Nephron progenitor cell (in vitro differentiated cells): ENCODE measurements at regions not wholly inside any gene's neighbourhood (a gene's known extent, or its start where the extent isn't known, plus 50 kb on each side); places are given as distances from the start of the nearest gene placed in this dataset.

Experiments used
- DNase-seq: peaks from one replicate; pipeline ENCODE4 v3.0.0; 2021
- H3K27ac Mint-ChIP-seq: 2 replicates; pipeline ENCODE4 v1.8.0; 2021; ENCODE audit warnings: mild to moderate bottlenecking, moderate library complexity, mixed read lengths
- H3K27me3 Mint-ChIP-seq: 2 replicates; pipeline ENCODE4 v1.8.0; 2021; ENCODE audit warnings: mild to moderate bottlenecking, low read depth, mixed read lengths; ENCODE audit not compliant: poor library complexity
- H3K36me3 Mint-ChIP-seq: 2 replicates; pipeline ENCODE4 v1.8.0; 2021; ENCODE audit warnings: low read depth, mixed read lengths
- H3K4me1 Mint-ChIP-seq: 2 replicates; pipeline ENCODE4 v1.8.0; 2021; ENCODE audit warnings: mixed read lengths
- H3K4me3 Mint-ChIP-seq: 2 replicates; pipeline ENCODE4 v1.8.0; 2021; ENCODE audit warnings: mild to moderate bottlenecking, moderate library complexity, mixed read lengths
- H3K9me3 Mint-ChIP-seq: 2 replicates; pipeline ENCODE4 v1.8.0; 2021; ENCODE audit warnings: mild to moderate bottlenecking, moderate library complexity, mixed read lengths
- CTCF ChIP-seq: fragments of 200-600 bp; sonication (generic); IDR thresholded peaks from 2 replicates; pipeline ENCODE4 v1.5.0; 2021; ENCODE audit warnings: antibody characterized with exemption

GRCh38 chr6:91713911-91714310, 1127.0 kb upstream of the MAP3K7 start:
- no peaks in the 10 kb centered on the region for H3K4me1 Mint-ChIP-seq
- no peak overlapping the region for H3K4me3 Mint-ChIP-seq
- H3K27ac Mint-ChIP-seq = no peak overlapping the region
- no peaks in the 10 kb centered on the region for H3K36me3 Mint-ChIP-seq
- no peak for DNase-seq
- H3K9me3 Mint-ChIP-seq = no peaks in the 10 kb centered on the region
- no peaks in the 10 kb centered on the region for H3K27me3 Mint-ChIP-seq
- no peak for TF ChIP-seq CTCF

GRCh38 chr6:91711518-91711917, 1124.6 kb upstream of the MAP3K7 start:
- DNase-seq = no peak
- Mint-ChIP-seq H3K4me3 (no peak overlapping the region), H3K36me3 (no peaks in the 10 kb centered on the region), H3K27me3 (no peaks in the 10 kb centered on the region), H3K4me1 (no peaks in the 10 kb centered on the region), H3K9me3 (no peaks in the 10 kb centered on the region), H3K27ac (no peak overlapping the region)
- TF ChIP-seq CTCF = no peak

- no peak for DNase-seq
- no peak overlapping the region for H3K4me3 Mint-ChIP-seq
- H3K27ac Mint-ChIP-seq = no peak overlapping the region
- no peaks in the 10 kb centered on the region for H3K36me3 Mint-ChIP-seq
- TF ChIP-seq CTCF = no peak
- no peaks in the 10 kb centered on the region for H3K4me1 Mint-ChIP-seq
- no peaks in the 10 kb centered on the region for H3K27me3 Mint-ChIP-seq
- no peaks in the 10 kb centered on the region for H3K9me3 Mint-ChIP-seq
Measured at GRCh38 chr6:91710342-91710741, 1123.5 kb upstream of the MAP3K7 start.

- Mint-ChIP-seq H3K27ac (no peak overlapping the region), H3K9me3 (no peaks in the 10 kb centered on the region), H3K36me3 (no peaks in the 10 kb centered on the region), H3K4me3 (no peak overlapping the region), H3K27me3 (no peaks in the 10 kb centered on the region), H3K4me1 (no peaks in the 10 kb centered on the region)
- no peak for TF ChIP-seq CTCF
- no peak for DNase-seq
Measured at GRCh38 chr6:91708534-91708933, 1121.7 kb upstream of the MAP3K7 start.

GRCh38 chr6:91705646-91706045, 1118.8 kb upstream of the MAP3K7 start:
- Mint-ChIP-seq H3K9me3 (no peaks in the 10 kb centered on the region), H3K27me3 (no peaks in the 10 kb centered on the region), H3K4me3 (no peak overlapping the region), H3K4me1 (no peaks in the 10 kb centered on the region), H3K36me3 (no peaks in the 10 kb centered on the region), H3K27ac (no peak overlapping the region)
- no peak for DNase-seq
- TF ChIP-seq CTCF = no peak

- H3K27ac Mint-ChIP-seq = no peak overlapping the region
- no peak for TF ChIP-seq CTCF
Measured at GRCh38 chr6:91704531-91704930, 1117.7 kb upstream of the MAP3K7 start.

More at GRCh38 chr6:91704531-91704930, 1117.7 kb upstream of the MAP3K7 start:
- DNase-seq = no peak
- H3K27me3 Mint-ChIP-seq = peaks cover 2% of the 10 kb centered on the region
- H3K4me1 Mint-ChIP-seq = no peaks in the 10 kb centered on the region
- no peak overlapping the region for H3K4me3 Mint-ChIP-seq
- H3K36me3 Mint-ChIP-seq = no peaks in the 10 kb centered on the region
- no peaks in the 10 kb centered on the region for H3K9me3 Mint-ChIP-seq
